Astrocyte of the spinal cord (primary cell): ENCODE measurements at regions not wholly inside any gene's neighbourhood (a gene's known extent, or its start where the extent isn't known, plus 50 kb on each side); places are given as distances from the start of the nearest gene placed in this dataset.

Source experiments
- DNase-seq: peaks from one replicate; pipeline ENCODE4 v3.0.0; 2011; ENCODE audit warnings: low read depth, low spot score
- H3K4me3 ChIP-seq: 2 replicates; pipeline ENCODE4 v1.5.1; 2011; ENCODE audit warnings: low read depth, mild to moderate bottlenecking, low read length, moderate library complexity
- CTCF ChIP-seq: IDR thresholded peaks from 2 replicates; pipeline ENCODE4 v1.5.1; 2012; ENCODE audit warnings: low read depth, mild to moderate bottlenecking, low read length, inconsistent platforms
- in situ Hi-C: cut with HindIII; loops from 2 replicates; pipeline ENCODE4 v1.10.0; 2017; ENCODE audit warnings: low sequenced_read_pairs

GRCh38 chr18:1578505-1578904, 673.8 kb downstream of the ADCYAP1 start:
- TF ChIP-seq CTCF: no peak
- in situ Hi-C loops: no loop called here
- no peak for DNase-seq
- no peak overlapping the region for H3K4me3 ChIP-seq

GRCh38 chr18:1581581-1581980, 676.9 kb downstream of the ADCYAP1 start:
- H3K4me3 ChIP-seq: no peak overlapping the region
- in situ Hi-C loops: no loop called here
- no peak for TF ChIP-seq CTCF
- DNase-seq: no peak

DNA sequence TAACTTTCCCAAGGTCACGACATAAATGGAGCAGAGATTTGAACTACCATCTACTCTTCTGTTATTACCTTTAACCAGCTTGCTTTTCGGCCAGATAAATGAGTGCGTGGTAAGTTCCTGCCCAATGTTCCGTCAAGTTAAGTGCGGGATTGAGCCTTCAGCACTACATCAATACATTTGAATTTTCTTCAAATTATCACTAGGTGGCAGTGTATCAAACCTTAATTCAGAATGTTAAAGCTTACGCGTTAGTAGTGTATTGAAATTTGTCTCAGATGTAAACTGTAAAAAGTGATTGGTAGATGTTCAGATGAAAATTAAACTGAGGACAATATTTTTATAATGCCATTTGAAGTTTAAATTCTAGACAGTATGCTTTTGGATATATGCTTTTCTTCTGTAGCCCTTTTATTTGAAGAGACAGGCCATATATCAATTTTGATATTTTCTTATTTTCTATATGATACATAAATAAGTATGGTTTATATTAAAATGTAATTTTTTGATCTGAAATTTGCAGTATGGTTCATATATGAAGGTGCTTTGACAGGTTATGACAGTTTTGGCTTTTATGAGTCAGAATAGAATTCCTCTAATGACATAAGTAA, 681.3 kb downstream of the ADCYAP1 start:
- H3K4me3 ChIP-seq: no peak overlapping the region
- DNase-seq: peak; percentile 49
- peak; percentile 33 for TF ChIP-seq CTCF
- in situ Hi-C loops: no loop called here

DNA sequence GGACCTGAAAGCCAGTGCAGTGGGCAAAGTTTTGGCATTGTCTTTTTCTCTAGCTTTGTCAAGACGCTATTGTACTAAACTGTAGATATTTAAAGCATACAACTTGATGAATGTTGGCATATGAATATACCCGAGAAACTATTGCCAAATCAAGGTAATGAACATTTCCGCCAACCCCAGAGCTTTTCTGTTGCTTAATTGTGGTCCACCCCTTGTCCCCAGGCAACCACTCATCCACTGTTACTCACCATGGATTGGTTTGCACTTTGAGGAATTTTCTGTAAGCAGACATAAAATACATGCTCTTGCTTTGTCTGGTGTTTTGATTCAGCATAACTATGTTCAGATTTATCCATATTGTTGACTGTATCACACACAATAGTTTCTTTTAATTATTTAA, 688.4 kb downstream of the ADCYAP1 start:
- in situ Hi-C loops: no loop called here
- no peak for TF ChIP-seq CTCF
- DNase-seq: no peak
- no peak overlapping the region for H3K4me3 ChIP-seq

- DNase-seq: no peak
- TF ChIP-seq CTCF: no peak
- no peak overlapping the region for H3K4me3 ChIP-seq
- in situ Hi-C loops: no loop called here
Observed at GRCh38 chr18:1595195-1595594, 690.5 kb downstream of the ADCYAP1 start.

- H3K4me3 ChIP-seq: no peak overlapping the region
- no peak for TF ChIP-seq CTCF
- in situ Hi-C loops: no loop called here
- DNase-seq: no peak
Observed at GRCh38 chr18:1599196-1599595, 694.5 kb downstream of the ADCYAP1 start.

- in situ Hi-C loops: no loop called here
- no peak overlapping the region for H3K4me3 ChIP-seq
- TF ChIP-seq CTCF: no peak
- no peak for DNase-seq
Observed at GRCh38 chr18:1604751-1605150, 700.1 kb downstream of the ADCYAP1 start.
